ENCODE measurements at regions not wholly inside any gene's neighbourhood (a gene's known extent, or its start where the extent isn't known, plus 50 kb on each side); places are given as distances from the start of the nearest gene placed in this dataset.

GRCh38 chr6:27678469-27678868, 205.6 kb upstream of the ZNF184 start:
- Histone ChIP-seq H3K36me3 (ENCODE audit: control insufficient read depth in 3 of 3, insufficient read depth in 2 of 3, low read depth in 1 of 3, low read length in 3 of 3) (no peaks in the 10 kb centered on the region), H3K4me1 (ENCODE audit: control insufficient read depth in 3 of 3, insufficient read depth in 2 of 3, low read depth in 1 of 3, low read length in 2 of 3) (peaks cover 0 to 17% (median 0%) of the 10 kb centered on the region in 3 donors), H3K27me3 (ENCODE audit: control insufficient read depth in 3 of 3, insufficient read depth in 3 of 3, low read length in 3 of 3) (peaks cover 0 to 67% (median 24%) of the 10 kb centered on the region in 3 donors), H3K9me3 (ENCODE audit: control insufficient read depth in 2 of 2, insufficient read depth in 1 of 2, low read depth in 1 of 2, low read length in 1 of 2) (peaks cover 0 to 14% of the 10 kb centered on the region in 2 donors), H3K4me3 (ENCODE audit: low read depth in 1 of 3, low read length in 3 of 3) (no peak overlapping the region), H3K27ac (ENCODE audit: low read depth in 1 of 3, low read length in 2 of 3) (no peak overlapping the region)
- FAIRE-seq (no peak), DNase-seq (peak; percentile 57 to 83)
- 16 to 40% (median 26%) methylated on average over 5 of the region's 5 CpGs for WGBS, 3 donors

- FAIRE-seq, result no peak
- 67 to 81% (median 74%) methylated on average over 9 of the region's 9 CpGs for WGBS, 3 donors
Observed at GRCh38 chr6:27674882-27675281, 202.0 kb upstream of the ZNF184 start.

GRCh38 chr6:27672113-27672799, 199.4 kb upstream of the ZNF184 start:
- Histone ChIP-seq H3K27ac (ENCODE audit: low read depth in 1 of 3, low read length in 2 of 3) (no peak overlapping the region), H3K4me1 (ENCODE audit: control insufficient read depth in 3 of 3, insufficient read depth in 2 of 3, low read depth in 1 of 3, low read length in 2 of 3) (no peaks in the 10 kb centered on the region), H3K4me3 (ENCODE audit: low read depth in 1 of 3, low read length in 3 of 3) (no peak overlapping the region), H3K27me3 (ENCODE audit: control insufficient read depth in 3 of 3, insufficient read depth in 3 of 3, low read length in 3 of 3) (peaks cover 0 to 78% (median 32%) of the 10 kb centered on the region in 3 donors), H3K9me3 (ENCODE audit: control insufficient read depth in 2 of 2, insufficient read depth in 1 of 2, low read depth in 1 of 2, low read length in 1 of 2) (no peaks in the 10 kb centered on the region), H3K36me3 (ENCODE audit: control insufficient read depth in 3 of 3, insufficient read depth in 2 of 3, low read depth in 1 of 3, low read length in 3 of 3) (no peaks in the 10 kb centered on the region)
- FAIRE-seq, result no peak
- 3 to 8% (median 6%) methylated on average over 28 of the region's 28 CpGs for WGBS, 3 donors
- peak; percentile 24 to 61 for DNase-seq

More at GRCh38 chr6:27674882-27675281, 202.0 kb upstream of the ZNF184 start:
- no peak overlapping the region for H3K4me3 ChIP-seq (ENCODE audit: low read depth in 1 of 3, low read length in 3 of 3)
- H3K9me3 ChIP-seq (ENCODE audit: control insufficient read depth in 2 of 2, insufficient read depth in 1 of 2, low read depth in 1 of 2, low read length in 1 of 2), result peaks cover 0 to 8% of the 10 kb centered on the region in 2 donors
- no peaks in the 10 kb centered on the region for H3K36me3 ChIP-seq (ENCODE audit: control insufficient read depth in 3 of 3, insufficient read depth in 2 of 3, low read depth in 1 of 3, low read length in 3 of 3)
- H3K4me1 ChIP-seq (ENCODE audit: control insufficient read depth in 3 of 3, insufficient read depth in 2 of 3, low read depth in 1 of 3, low read length in 2 of 3), result peaks cover 0 to 8% (median 0%) of the 10 kb centered on the region in 3 donors
- no peak for DNase-seq
- H3K27me3 ChIP-seq (ENCODE audit: control insufficient read depth in 3 of 3, insufficient read depth in 3 of 3, low read length in 3 of 3), result peaks cover 0 to 69% (median 27%) of the 10 kb centered on the region in 3 donors
- H3K27ac ChIP-seq (ENCODE audit: low read depth in 1 of 3, low read length in 2 of 3), result no peak overlapping the region

- H3K27me3 ChIP-seq (ENCODE audit: control insufficient read depth in 3 of 3, insufficient read depth in 3 of 3, low read length in 3 of 3), result peaks cover 0 to 88% (median 42%) of the 10 kb centered on the region in 3 donors
- WGBS, 3 donors, result 12 to 22% (median 20%) methylated on average over 18 of the region's 18 CpGs
Observed at GRCh38 chr6:27669624-27670301, 196.9 kb upstream of the ZNF184 start.

GRCh38 chr6:27669295-27669623, 196.4 kb upstream of the ZNF184 start:
- no peaks in the 10 kb centered on the region for H3K36me3 ChIP-seq (ENCODE audit: control insufficient read depth in 3 of 3, insufficient read depth in 2 of 3, low read depth in 1 of 3, low read length in 3 of 3)
- H3K27me3 ChIP-seq (ENCODE audit: control insufficient read depth in 3 of 3, insufficient read depth in 3 of 3, low read length in 3 of 3), result peaks cover 0 to 86% (median 40%) of the 10 kb centered on the region in 3 donors
- no peaks in the 10 kb centered on the region for H3K9me3 ChIP-seq (ENCODE audit: control insufficient read depth in 2 of 2, insufficient read depth in 1 of 2, low read depth in 1 of 2, low read length in 1 of 2)
- 9 to 14% (median 9%) methylated on average over 11 of the region's 11 CpGs for WGBS, 3 donors
- H3K4me3 ChIP-seq (ENCODE audit: low read depth in 1 of 3, low read length in 3 of 3), result no peak overlapping the region
- no peak for FAIRE-seq
- H3K27ac ChIP-seq (ENCODE audit: low read depth in 1 of 3, low read length in 2 of 3), result no peak overlapping the region
- DNase-seq, result no peak
- no peaks in the 10 kb centered on the region for H3K4me1 ChIP-seq (ENCODE audit: control insufficient read depth in 3 of 3, insufficient read depth in 2 of 3, low read depth in 1 of 3, low read length in 2 of 3)

More at GRCh38 chr6:27669624-27670301, 196.9 kb upstream of the ZNF184 start:
- FAIRE-seq, result no peak
- H3K27ac ChIP-seq (ENCODE audit: low read depth in 1 of 3, low read length in 2 of 3), result no peak overlapping the region
- no peaks in the 10 kb centered on the region for H3K36me3 ChIP-seq (ENCODE audit: control insufficient read depth in 3 of 3, insufficient read depth in 2 of 3, low read depth in 1 of 3, low read length in 3 of 3)
- H3K4me1 ChIP-seq (ENCODE audit: control insufficient read depth in 3 of 3, insufficient read depth in 2 of 3, low read depth in 1 of 3, low read length in 2 of 3), result no peaks in the 10 kb centered on the region
- no peaks in the 10 kb centered on the region for H3K9me3 ChIP-seq (ENCODE audit: control insufficient read depth in 2 of 2, insufficient read depth in 1 of 2, low read depth in 1 of 2, low read length in 1 of 2)
- H3K4me3 ChIP-seq (ENCODE audit: low read depth in 1 of 3, low read length in 3 of 3), result no peak overlapping the region
- peak in 1 of 2 donors; percentile 38 for DNase-seq

- no peak for FAIRE-seq
- Histone ChIP-seq H3K27ac (ENCODE audit: low read depth in 1 of 3, low read length in 2 of 3) (no peak overlapping the region), H3K36me3 (ENCODE audit: control insufficient read depth in 3 of 3, insufficient read depth in 2 of 3, low read depth in 1 of 3, low read length in 3 of 3) (no peaks in the 10 kb centered on the region), H3K4me1 (ENCODE audit: control insufficient read depth in 3 of 3, insufficient read depth in 2 of 3, low read depth in 1 of 3, low read length in 2 of 3) (no peaks in the 10 kb centered on the region), H3K27me3 (ENCODE audit: control insufficient read depth in 3 of 3, insufficient read depth in 3 of 3, low read length in 3 of 3) (peaks cover 0 to 82% (median 39%) of the 10 kb centered on the region in 3 donors), H3K9me3 (ENCODE audit: control insufficient read depth in 2 of 2, insufficient read depth in 1 of 2, low read depth in 1 of 2, low read length in 1 of 2) (no peaks in the 10 kb centered on the region), H3K4me3 (ENCODE audit: low read depth in 1 of 3, low read length in 3 of 3) (no peak overlapping the region)
- 6 to 7% (median 6%) methylated on average over 36 of the region's 36 CpGs for WGBS, 3 donors
- DNase-seq, result peak; percentile 29 to 41
Observed at GRCh38 chr6:27668442-27669294, 195.8 kb upstream of the ZNF184 start.

- Histone ChIP-seq H3K4me1 (ENCODE audit: control insufficient read depth in 3 of 3, insufficient read depth in 2 of 3, low read depth in 1 of 3, low read length in 2 of 3) (no peaks in the 10 kb centered on the region), H3K36me3 (ENCODE audit: control insufficient read depth in 3 of 3, insufficient read depth in 2 of 3, low read depth in 1 of 3, low read length in 3 of 3) (no peaks in the 10 kb centered on the region), H3K27me3 (ENCODE audit: control insufficient read depth in 3 of 3, insufficient read depth in 3 of 3, low read length in 3 of 3) (peaks cover 0 to 74% (median 39%) of the 10 kb centered on the region in 3 donors), H3K9me3 (ENCODE audit: control insufficient read depth in 2 of 2, insufficient read depth in 1 of 2, low read depth in 1 of 2, low read length in 1 of 2) (no peaks in the 10 kb centered on the region), H3K27ac (ENCODE audit: low read depth in 1 of 3, low read length in 2 of 3) (no peak overlapping the region), H3K4me3 (ENCODE audit: low read depth in 1 of 3, low read length in 3 of 3) (no peak overlapping the region)
- 7 to 15% (median 13%) methylated on average over 22 of the region's 22 CpGs for WGBS, 3 donors
- FAIRE-seq (no peak), DNase-seq (peak in 1 of 2 donors; percentile 23)
Observed at GRCh38 chr6:27667657-27668441, 194.9 kb upstream of the ZNF184 start.

Measured in small intestine (tissue), 7 donors.